ENCODE measurements at regions not wholly inside any gene's neighbourhood (a gene's known extent, or its start where the extent isn't known, plus 50 kb on each side); places are given as distances from the start of the nearest gene placed in this dataset.

DNA sequence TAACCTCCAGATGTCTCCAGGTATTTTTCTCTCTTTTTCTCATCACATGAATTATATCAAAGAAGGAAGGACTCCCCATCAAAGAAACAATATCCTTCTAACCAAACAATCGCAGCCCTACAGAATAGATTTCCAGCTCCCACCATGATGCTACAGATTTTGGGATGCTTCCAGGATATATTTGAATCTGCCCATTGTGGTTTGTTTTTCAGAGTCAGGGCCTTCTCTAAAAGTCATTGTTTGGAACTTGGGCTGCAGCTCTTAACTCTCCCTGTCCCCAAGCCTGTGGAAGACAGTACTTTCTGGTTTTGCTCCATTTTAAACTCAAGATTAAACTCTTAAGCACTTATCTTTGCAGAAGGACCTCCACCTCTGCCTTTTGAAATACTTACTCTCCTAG is 223.2 kb downstream of the PMAIP1 start:
- Mint-ChIP-seq H3K27me3 (no peaks in the 10 kb centered on the region), H3K4me1 (peaks cover 5% of the 10 kb centered on the region), H3K9me3 (peaks cover 2% of the 10 kb centered on the region), H3K27ac (no peak overlapping the region), H3K4me3 (no peak overlapping the region), H3K36me3 (no peaks in the 10 kb centered on the region)
- no peak for ATAC-seq

DNA sequence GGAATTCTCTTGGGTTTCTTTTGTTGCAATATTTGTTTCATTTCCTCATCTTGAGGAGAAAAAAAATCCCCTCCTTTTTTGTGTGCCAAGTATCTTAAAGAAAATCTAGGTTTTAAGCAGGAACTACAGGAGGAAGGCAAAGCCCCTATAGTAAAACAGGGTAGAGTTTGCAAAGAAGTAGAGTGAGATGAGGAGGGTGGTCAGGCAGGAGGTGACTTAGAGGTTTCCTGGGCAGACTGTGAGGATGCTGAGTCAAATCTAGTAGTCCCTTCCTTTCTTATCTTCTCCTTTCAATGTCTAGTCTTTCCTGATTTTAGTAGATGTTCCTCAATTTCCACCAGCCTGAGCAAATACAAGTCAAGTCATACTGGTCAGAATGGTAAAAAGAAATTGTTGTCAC is 222.5 kb downstream of the PMAIP1 start:
- H3K4me1 Mint-ChIP-seq: peaks cover 5% of the 10 kb centered on the region
- H3K36me3 Mint-ChIP-seq: no peaks in the 10 kb centered on the region
- ATAC-seq: no peak
- H3K27me3 Mint-ChIP-seq: no peaks in the 10 kb centered on the region
- no peak overlapping the region for H3K4me3 Mint-ChIP-seq
- H3K9me3 Mint-ChIP-seq: peaks cover 2% of the 10 kb centered on the region
- no peak overlapping the region for H3K27ac Mint-ChIP-seq

- Mint-ChIP-seq H3K4me3 (no peak overlapping the region), H3K36me3 (no peaks in the 10 kb centered on the region), H3K9me3 (peaks cover 2% of the 10 kb centered on the region), H3K27ac (no peak overlapping the region), H3K4me1 (peaks cover 5% of the 10 kb centered on the region), H3K27me3 (no peaks in the 10 kb centered on the region)
- no peak for ATAC-seq
These were observed 220.5 kb downstream of the PMAIP1 start for GRCh38 chr18:60120231-60120750.

GRCh38 chr18:60117321-60117720 is 217.5 kb downstream of the PMAIP1 start:
- no peaks in the 10 kb centered on the region for H3K27me3 Mint-ChIP-seq
- H3K9me3 Mint-ChIP-seq: peaks cover 2% of the 10 kb centered on the region
- peaks cover 2% of the 10 kb centered on the region for H3K4me1 Mint-ChIP-seq
- no peak overlapping the region for H3K4me3 Mint-ChIP-seq
- no peak for ATAC-seq
- no peaks in the 10 kb centered on the region for H3K36me3 Mint-ChIP-seq
- no peak overlapping the region for H3K27ac Mint-ChIP-seq

DNA sequence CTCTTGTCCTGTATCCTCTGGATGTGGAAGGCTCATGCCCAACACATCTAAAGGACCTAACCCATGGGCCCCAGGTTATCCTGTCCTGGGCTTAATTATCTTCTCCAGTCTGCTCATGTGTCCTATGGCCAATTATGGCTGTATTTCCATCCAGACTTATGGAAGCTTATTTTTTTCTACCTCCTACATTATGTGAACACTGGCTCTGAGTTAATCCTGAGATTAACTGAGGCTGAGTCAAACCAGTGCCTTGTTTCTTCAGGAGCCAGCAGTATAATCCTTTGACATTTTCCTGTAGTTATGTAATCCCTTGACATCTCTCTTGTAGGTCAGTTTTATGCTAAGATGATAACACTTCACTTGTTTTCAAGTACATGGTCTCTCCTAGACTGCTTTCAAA is 213.6 kb downstream of the PMAIP1 start:
- no peaks in the 10 kb centered on the region for H3K27me3 Mint-ChIP-seq
- ATAC-seq: no peak
- no peak overlapping the region for H3K27ac Mint-ChIP-seq
- H3K36me3 Mint-ChIP-seq: no peaks in the 10 kb centered on the region
- no peaks in the 10 kb centered on the region for H3K9me3 Mint-ChIP-seq
- no peaks in the 10 kb centered on the region for H3K4me1 Mint-ChIP-seq
- no peak overlapping the region for H3K4me3 Mint-ChIP-seq

- Mint-ChIP-seq H3K27me3 (no peaks in the 10 kb centered on the region), H3K9me3 (no peaks in the 10 kb centered on the region), H3K4me1 (no peaks in the 10 kb centered on the region), H3K36me3 (no peaks in the 10 kb centered on the region), H3K27ac (no peak overlapping the region), H3K4me3 (no peak overlapping the region)
- no peak for ATAC-seq
These were observed 212.6 kb downstream of the PMAIP1 start for GRCh38 chr18:60112369-60112768.

DNA sequence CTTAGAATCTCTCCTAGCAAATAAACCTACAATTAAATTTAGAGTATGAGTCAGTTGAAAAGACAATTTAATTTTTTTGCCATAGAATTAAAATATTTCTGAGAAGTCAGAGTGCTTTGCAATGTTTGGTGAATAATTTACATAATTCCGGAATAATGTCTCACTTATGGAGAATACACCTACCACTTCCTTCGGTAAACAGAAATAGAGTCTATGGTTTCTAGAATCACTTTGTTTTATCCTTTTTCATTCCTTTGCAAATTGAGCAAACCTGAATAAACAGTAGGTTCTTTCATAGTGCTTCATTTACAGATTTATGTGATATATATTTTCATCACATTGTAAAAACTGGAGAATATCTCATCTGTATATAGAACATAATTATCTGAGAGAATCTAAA is 211.7 kb downstream of the PMAIP1 start:
- no peaks in the 10 kb centered on the region for H3K36me3 Mint-ChIP-seq
- no peaks in the 10 kb centered on the region for H3K27me3 Mint-ChIP-seq
- H3K9me3 Mint-ChIP-seq: no peaks in the 10 kb centered on the region
- no peak overlapping the region for H3K27ac Mint-ChIP-seq
- H3K4me1 Mint-ChIP-seq: no peaks in the 10 kb centered on the region
- ATAC-seq: no peak
- H3K4me3 Mint-ChIP-seq: no peak overlapping the region

DNA sequence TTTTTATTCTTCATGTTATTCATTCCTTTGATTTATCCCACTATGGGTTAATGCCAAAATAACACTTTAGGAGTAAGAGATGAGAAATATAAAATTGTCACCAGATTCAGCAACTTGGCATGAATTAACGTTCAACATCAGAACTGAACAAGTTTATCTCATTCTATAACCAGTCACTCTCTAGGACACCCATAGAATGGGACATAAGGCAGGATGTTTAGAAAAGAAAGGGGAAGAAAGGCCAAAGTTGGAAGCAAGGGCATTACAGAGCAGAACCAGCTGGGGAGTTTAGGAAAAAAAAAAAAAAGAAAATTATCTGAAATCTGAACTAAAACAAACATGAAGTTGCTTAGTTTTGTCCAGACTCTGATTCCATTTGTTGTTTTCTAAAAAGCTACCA is 211.0 kb downstream of the PMAIP1 start:
- no peaks in the 10 kb centered on the region for H3K27me3 Mint-ChIP-seq
- H3K4me1 Mint-ChIP-seq: no peaks in the 10 kb centered on the region
- no peak overlapping the region for H3K27ac Mint-ChIP-seq
- no peaks in the 10 kb centered on the region for H3K9me3 Mint-ChIP-seq
- H3K4me3 Mint-ChIP-seq: no peak overlapping the region
- H3K36me3 Mint-ChIP-seq: no peaks in the 10 kb centered on the region
- no peak for ATAC-seq

GRCh38 chr18:60100778-60101177 is 201.0 kb downstream of the PMAIP1 start:
- Mint-ChIP-seq H3K9me3 (no peaks in the 10 kb centered on the region), H3K36me3 (no peaks in the 10 kb centered on the region), H3K27ac (no peak overlapping the region), H3K4me1 (no peaks in the 10 kb centered on the region), H3K4me3 (no peak overlapping the region), H3K27me3 (peaks cover 18% of the 10 kb centered on the region)
- ATAC-seq: no peak

DNA sequence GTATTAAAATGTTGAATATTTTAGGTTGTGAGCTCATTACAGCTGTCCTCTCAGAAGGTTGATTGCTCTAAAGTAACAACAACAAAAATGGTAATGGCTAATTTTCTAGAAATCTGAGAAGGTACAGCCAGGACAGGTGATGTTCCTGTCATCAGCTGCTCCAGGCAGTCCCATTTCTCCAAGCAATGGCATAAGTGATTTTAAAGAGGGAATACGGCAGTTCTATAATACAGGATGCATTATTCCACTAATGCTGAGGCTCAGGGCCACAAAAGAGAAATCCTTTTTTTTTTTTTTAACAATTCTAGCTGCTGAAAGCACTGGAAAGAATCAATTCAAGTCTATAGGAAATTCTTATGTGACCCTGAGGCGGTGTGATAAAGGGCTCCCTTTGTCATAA is 199.9 kb downstream of the PMAIP1 start:
- Mint-ChIP-seq H3K4me1 (no peaks in the 10 kb centered on the region), H3K27ac (no peak overlapping the region), H3K9me3 (no peaks in the 10 kb centered on the region), H3K27me3 (peaks cover 18% of the 10 kb centered on the region), H3K4me3 (no peak overlapping the region), H3K36me3 (no peaks in the 10 kb centered on the region)
- no peak for ATAC-seq

GRCh38 chr18:60096428-60096827 is 196.6 kb downstream of the PMAIP1 start:
- no peak overlapping the region for H3K4me3 Mint-ChIP-seq
- no peak overlapping the region for H3K27ac Mint-ChIP-seq
- peaks cover 6% of the 10 kb centered on the region for H3K9me3 Mint-ChIP-seq
- H3K4me1 Mint-ChIP-seq: no peaks in the 10 kb centered on the region
- no peak for ATAC-seq
- no peaks in the 10 kb centered on the region for H3K36me3 Mint-ChIP-seq
- H3K27me3 Mint-ChIP-seq: peaks cover 18% of the 10 kb centered on the region

DNA sequence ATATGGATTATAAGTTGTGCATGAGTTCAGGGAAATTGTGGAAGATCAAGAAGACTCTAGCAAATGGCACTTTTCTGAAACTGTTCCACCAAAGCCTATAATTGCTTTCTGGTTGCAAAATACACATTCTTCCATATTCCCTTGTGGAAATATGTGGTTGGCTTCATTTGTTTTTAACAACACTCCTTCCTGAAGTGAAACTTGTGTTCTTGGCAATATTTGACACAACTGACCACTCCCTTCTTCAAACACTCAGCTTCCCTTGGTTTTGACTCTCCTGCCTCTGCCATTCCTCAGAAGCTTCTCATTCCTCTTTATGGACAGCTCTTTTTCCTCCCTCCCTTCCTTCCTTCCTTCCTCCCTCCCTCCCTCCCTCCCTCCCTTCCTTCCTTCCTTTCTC is 192.3 kb downstream of the PMAIP1 start:
- H3K4me3 Mint-ChIP-seq: no peak overlapping the region
- no peak overlapping the region for H3K27ac Mint-ChIP-seq
- H3K9me3 Mint-ChIP-seq: peaks cover 6% of the 10 kb centered on the region
- no peaks in the 10 kb centered on the region for H3K36me3 Mint-ChIP-seq
- no peaks in the 10 kb centered on the region for H3K27me3 Mint-ChIP-seq
- ATAC-seq: no peak
- H3K4me1 Mint-ChIP-seq: no peaks in the 10 kb centered on the region

DNA sequence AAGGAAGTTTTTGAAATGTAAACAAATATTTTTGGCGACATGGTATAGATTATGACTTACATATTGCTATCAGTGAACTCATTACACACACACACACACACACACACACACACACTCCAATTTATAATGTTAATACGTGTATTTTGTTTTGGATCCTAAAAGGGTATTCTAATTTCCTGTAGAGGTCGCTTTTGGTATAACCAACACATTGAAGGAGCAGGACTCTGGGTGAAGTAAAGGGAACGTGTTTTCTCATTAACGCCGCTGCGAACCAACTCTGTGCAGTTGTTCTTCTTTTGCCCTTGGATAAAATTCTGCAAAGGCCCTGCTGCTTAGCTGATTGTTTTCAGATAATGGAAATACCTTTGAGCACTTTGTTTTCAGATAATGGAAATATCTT is 190.4 kb downstream of the PMAIP1 start:
- Mint-ChIP-seq H3K27ac (no peak overlapping the region), H3K36me3 (no peaks in the 10 kb centered on the region), H3K27me3 (no peaks in the 10 kb centered on the region), H3K9me3 (peaks cover 6% of the 10 kb centered on the region), H3K4me1 (no peaks in the 10 kb centered on the region), H3K4me3 (no peak overlapping the region)
- ATAC-seq: no peak

GRCh38 chr18:60082790-60083189 is 183.0 kb downstream of the PMAIP1 start:
- no peak for ATAC-seq
- Mint-ChIP-seq H3K27me3 (no peaks in the 10 kb centered on the region), H3K4me1 (no peaks in the 10 kb centered on the region), H3K36me3 (no peaks in the 10 kb centered on the region), H3K9me3 (no peaks in the 10 kb centered on the region), H3K27ac (no peak overlapping the region), H3K4me3 (no peak overlapping the region)

DNA sequence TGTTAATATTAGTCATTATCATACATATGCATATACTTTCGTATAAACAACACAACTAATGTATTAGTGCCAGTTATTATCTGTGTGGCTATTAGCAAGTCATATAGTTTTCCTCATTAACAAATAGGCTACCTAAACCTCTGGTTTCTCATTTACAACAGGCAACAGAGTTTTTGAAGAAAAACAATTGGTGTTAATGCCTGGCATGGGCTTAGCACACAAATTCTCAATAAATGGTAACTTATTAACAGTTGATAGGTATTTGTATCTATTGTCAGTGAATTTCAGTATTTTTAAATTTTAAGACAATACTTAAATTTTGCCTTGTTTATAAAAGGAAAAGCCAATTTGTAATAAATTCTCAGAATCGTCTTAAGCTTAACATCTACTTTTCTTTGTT is 182.5 kb downstream of the PMAIP1 start:
- Mint-ChIP-seq H3K9me3 (peaks cover 1% of the 10 kb centered on the region), H3K4me1 (no peaks in the 10 kb centered on the region), H3K4me3 (no peak overlapping the region), H3K27me3 (peaks cover 5% of the 10 kb centered on the region), H3K36me3 (no peaks in the 10 kb centered on the region), H3K27ac (no peak overlapping the region)
- no peak for ATAC-seq

- no peaks in the 10 kb centered on the region for H3K4me1 Mint-ChIP-seq
- H3K36me3 Mint-ChIP-seq: no peaks in the 10 kb centered on the region
- peaks cover 17% of the 10 kb centered on the region for H3K9me3 Mint-ChIP-seq
- H3K27ac Mint-ChIP-seq: no peak overlapping the region
- no peak for ATAC-seq
- peaks cover 38% of the 10 kb centered on the region for H3K27me3 Mint-ChIP-seq
- H3K4me3 Mint-ChIP-seq: no peak overlapping the region
These were observed 175.7 kb downstream of the PMAIP1 start for GRCh38 chr18:60075477-60075876.

GRCh38 chr18:60070631-60071030 is 170.8 kb downstream of the PMAIP1 start:
- no peak overlapping the region for H3K4me3 Mint-ChIP-seq
- peaks cover 17% of the 10 kb centered on the region for H3K27me3 Mint-ChIP-seq
- H3K9me3 Mint-ChIP-seq: peaks cover 5% of the 10 kb centered on the region
- no peaks in the 10 kb centered on the region for H3K36me3 Mint-ChIP-seq
- no peaks in the 10 kb centered on the region for H3K4me1 Mint-ChIP-seq
- ATAC-seq: no peak
- H3K27ac Mint-ChIP-seq: no peak overlapping the region

Measured in stimulated activated memory B cell treated with anti-CD40 and anti-IgM and Interleukin-4, amounts not matched to agents 10 μg/mL and 1 μg/mL and 100 μg/mL, for 72 hours (primary cell).